GM06990 (cell line): ENCODE measurements at regions not wholly inside any gene's neighbourhood (a gene's known extent, or its start where the extent isn't known, plus 50 kb on each side); places are given as distances from the start of the nearest gene placed in this dataset.

Experiments
- DNase-seq: peaks from one replicate; pipeline ENCODE4 v3.0.0-alpha.2; 2011; ENCODE audit not compliant: insufficient read length; ENCODE audit errors: extremely low read depth
- H3K27me3 ChIP-seq: replicated peaks from 2 replicates; pipeline ENCODE4 v1.6.0; 2011; ENCODE audit warnings: low read length; ENCODE audit not compliant: control insufficient read depth, insufficient read depth
- H3K36me3 ChIP-seq: 2 replicates; pipeline ENCODE4 v1.5.1; 2011; ENCODE audit warnings: low read length; ENCODE audit not compliant: control insufficient read depth, insufficient read depth
- H3K4me3 ChIP-seq: replicated peaks from 2 replicates; pipeline ENCODE4 v1.5.1; 2011; ENCODE audit warnings: low read depth, mild to moderate bottlenecking, control low read depth, low read length
- CTCF ChIP-seq: IDR thresholded peaks from 2 replicates; pipeline ENCODE4 v1.5.1; 2011; ENCODE audit warnings: low read length, control low read depth, mild to moderate bottlenecking, inconsistent platforms; ENCODE audit not compliant: insufficient read depth, poor library complexity, severe bottlenecking

DNA sequence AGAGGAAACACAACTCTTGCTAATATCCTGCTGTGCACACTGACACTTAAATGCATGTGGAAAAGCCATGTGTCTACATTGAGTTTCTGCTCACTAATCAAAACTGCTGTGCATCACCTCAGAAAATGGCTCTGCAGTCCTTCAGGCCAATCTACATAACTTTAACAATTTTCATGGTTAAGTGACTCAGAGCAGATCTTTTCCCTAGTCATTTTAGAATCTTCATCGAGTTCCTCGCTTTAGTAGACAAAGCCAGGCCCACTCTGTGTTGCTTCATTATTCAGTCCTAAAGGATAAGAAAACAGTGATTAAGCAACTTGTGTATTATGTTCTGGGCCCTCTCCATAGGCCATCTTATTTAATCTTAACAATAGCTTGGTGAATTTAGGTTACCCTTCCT, 250.0 kb downstream of the KCNC2 start:
- no peaks in the 10 kb centered on the region for H3K27me3 ChIP-seq
- no peak for DNase-seq
- no peak for TF ChIP-seq CTCF
- H3K4me3 ChIP-seq, result no peak overlapping the region
- H3K36me3 ChIP-seq, result no peaks in the 10 kb centered on the region

DNA sequence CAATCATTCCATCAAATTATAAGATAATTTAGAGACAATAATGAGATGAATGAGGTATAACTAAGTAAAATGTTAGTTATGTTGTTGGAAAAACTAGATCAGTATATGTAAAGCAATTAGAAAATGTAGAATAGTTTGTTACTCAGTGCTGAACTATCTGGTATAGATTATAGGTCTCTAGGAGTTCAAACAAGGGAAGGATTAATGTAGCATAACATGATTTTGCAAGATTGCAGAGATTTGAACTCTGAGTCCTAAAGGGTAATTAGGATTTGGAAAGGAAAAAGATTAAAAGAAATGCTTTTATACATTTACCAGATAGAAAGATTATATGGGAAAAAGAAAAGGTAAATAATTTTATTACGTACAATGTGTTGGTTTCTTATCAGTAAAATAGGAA, 246.3 kb downstream of the KCNC2 start:
- DNase-seq, result no peak
- no peaks in the 10 kb centered on the region for H3K27me3 ChIP-seq
- no peaks in the 10 kb centered on the region for H3K36me3 ChIP-seq
- no peak for TF ChIP-seq CTCF
- no peak overlapping the region for H3K4me3 ChIP-seq

DNA sequence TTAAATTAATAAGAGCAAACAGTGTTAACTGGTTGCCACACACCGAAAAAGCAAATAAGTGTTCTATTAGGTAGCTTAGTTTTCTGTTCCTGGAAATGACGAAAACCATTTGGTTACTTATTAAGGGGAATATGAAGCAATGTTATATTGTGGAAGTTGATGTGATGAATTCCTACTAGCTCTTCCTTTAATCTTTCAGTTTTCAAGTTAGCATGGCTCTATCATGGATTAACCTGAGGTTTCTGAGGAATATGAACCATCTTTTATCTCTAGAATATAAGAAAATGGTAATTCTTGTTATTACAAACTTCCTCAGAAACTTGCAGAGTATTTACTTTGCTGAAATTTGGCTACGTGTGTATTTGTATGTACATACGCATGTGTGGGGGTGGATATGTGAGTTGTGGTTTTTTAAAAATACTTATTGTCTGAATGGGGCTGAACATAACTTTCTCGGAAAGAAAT, 245.7 kb downstream of the KCNC2 start:
- no peak for TF ChIP-seq CTCF

DNA sequence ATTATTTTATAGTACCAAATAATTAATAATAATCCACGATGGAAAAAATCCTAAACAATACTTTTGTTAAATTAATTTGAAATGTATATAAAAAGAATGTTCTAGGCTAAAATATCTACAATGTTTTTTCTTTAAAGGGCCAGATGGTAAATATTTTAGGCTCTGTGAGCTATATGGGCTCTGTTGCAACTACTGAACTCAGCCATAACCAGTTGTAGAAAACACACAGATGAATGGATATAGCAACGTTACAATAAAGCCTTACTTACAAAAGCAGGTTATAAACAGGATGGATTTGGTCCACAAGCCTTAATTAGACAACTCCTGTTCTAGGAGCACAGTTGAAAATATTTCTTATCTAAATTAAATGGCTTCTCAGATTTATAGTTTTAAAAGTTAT, 245.2 kb downstream of the KCNC2 start:
- Histone ChIP-seq H3K36me3 (no peaks in the 10 kb centered on the region), H3K27me3 (no peaks in the 10 kb centered on the region), H3K4me3 (no peak overlapping the region)
- DNase-seq, result no peak
- TF ChIP-seq CTCF, result no peak

More for the DNA sequence above, 245.7 kb downstream of the KCNC2 start:
- H3K36me3 ChIP-seq, result no peaks in the 10 kb centered on the region
- no peaks in the 10 kb centered on the region for H3K27me3 ChIP-seq
- no peak for DNase-seq
- H3K4me3 ChIP-seq, result no peak overlapping the region

DNA sequence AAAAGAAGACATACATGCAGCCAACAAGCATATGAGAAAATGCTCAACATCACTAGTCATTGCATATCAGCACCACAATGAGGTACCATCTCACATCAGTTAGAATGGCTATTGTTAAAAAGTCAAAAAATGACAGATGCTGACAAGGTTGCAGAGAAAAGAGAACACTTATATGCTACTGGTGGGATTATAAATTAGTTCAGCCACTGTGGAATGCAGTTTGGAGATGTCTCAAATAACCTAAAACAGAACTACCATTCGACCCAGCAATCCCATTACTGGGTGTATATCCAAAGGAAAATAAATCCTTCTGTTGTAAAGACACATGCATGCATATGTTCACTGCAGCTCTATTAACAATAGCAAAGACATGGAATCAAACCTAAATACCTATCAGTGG, 238.4 kb downstream of the KCNC2 start:
- DNase-seq, result no peak
- Histone ChIP-seq H3K36me3 (no peaks in the 10 kb centered on the region), H3K4me3 (no peak overlapping the region), H3K27me3 (no peaks in the 10 kb centered on the region)
- TF ChIP-seq CTCF, result no peak

GRCh38 chr12:74977832-74978481, 231.7 kb downstream of the KCNC2 start:
- DNase-seq, result no peak
- Histone ChIP-seq H3K27me3 (no peaks in the 10 kb centered on the region), H3K4me3 (no peak overlapping the region), H3K36me3 (no peaks in the 10 kb centered on the region)
- TF ChIP-seq CTCF, result no peak
